HCT116 (cell line): ENCODE measurements at regions not wholly inside any gene's neighbourhood (a gene's known extent, or its start where the extent isn't known, plus 50 kb on each side); places are given as distances from the start of the nearest gene placed in this dataset.

ENCODE experiments used
- ATAC-seq: fragments of 200-7000 bp; cut with Tn5 transposase; 2 replicates; pipeline ENCODE4 v1.9.1; 2020; ENCODE audit warnings: mild to moderate bottlenecking, moderate library complexity
- BruUV-seq: library from RNA; stranded (reverse); fragments of 400-500 nt; replicated peaks from 2 replicates; lab custom pipeline; 2021; lab: Mats Ljungman, UMichigan
- CTCF ChIA-PET: fragments of 300-600 bp; sonication (Branson Sonifier 250); formaldehyde crosslinking; loops from one replicate; lab custom pipeline; 2021; ENCODE audit warnings: antibody characterized with exemption; lab: Charles Lee
- POLR2A ChIA-PET: fragments of 300-600, 350-600 bp; sonication (Branson Sonifier 250); formaldehyde crosslinking; loops from one replicate; lab custom pipeline; 2021; ENCODE audit warnings: antibody characterized with exemption; lab: Charles Lee
- RAD21 ChIA-PET, 2 experiments: fragments of 300-600 bp; sonication (Branson Sonifier 250); formaldehyde crosslinking; loops; one replicate each; lab custom pipeline; 2023; ENCODE audit warnings: low total read pairs in 2 of 2; ENCODE audit not compliant: uncharacterized antibody in 2 of 2, unreplicated experiment in 2 of 2, low non-redundant PET in 1 of 2; lab: Charles Lee
- DNase-seq: peaks from one replicate; pipeline ENCODE4 v3.0.0-alpha.2; 2010; ENCODE audit warnings: low read depth, low spot score
- H2AFZ ChIP-seq: fragments of 200-600 bp; shearing (Covaris generic), sonication (generic); 2 replicates; pipeline ENCODE4 v1.6.1; 2017; ENCODE audit warnings: low read depth, mixed run types, mixed read lengths, antibody characterized with exemption, low read length; ENCODE audit not compliant: poor library complexity, severe bottlenecking
- H3K27ac ChIP-seq: 2 replicates; pipeline ENCODE4 v1.5.1; 2012; ENCODE audit warnings: low read depth, low read length
- H3K27me3 ChIP-seq: fragments of 200-600 bp; sonication (generic); 2 replicates; pipeline ENCODE4 v1.6.1; 2016; ENCODE audit warnings: mixed run types, low read length, mixed read lengths; ENCODE audit not compliant: insufficient read depth
- H3K36me3 ChIP-seq, 2 experiments: fragments of 200-500 bp in 1 of 2; fragments of 200-600 bp in 1 of 2; sonication (Bioruptor generic) in 1 of 2; sonication (generic) in 1 of 2; 2 replicates each; pipeline versions ENCODE4 v1.5.1 to v1.6.1; 2014 to 2016; ENCODE audit warnings: low read length in 2 of 2, inconsistent platforms in 1 of 2, mixed read lengths in 1 of 2, mixed run types in 1 of 2; ENCODE audit not compliant: insufficient read depth in 2 of 2, control insufficient read depth in 1 of 2
- H3K4me1 ChIP-seq, 2 experiments: fragments of 200-600 bp in 1 of 2; sonication (generic) in 1 of 2; 2 replicates each; pipeline versions ENCODE4 v1.5.1 to v1.6.1; 2012 to 2017; ENCODE audit warnings: low read length in 2 of 2, inconsistent platforms in 1 of 2, mild to moderate bottlenecking in 1 of 2, mixed read lengths in 1 of 2, mixed run types in 1 of 2, moderate library complexity in 1 of 2; ENCODE audit not compliant: insufficient read depth in 2 of 2, control insufficient read depth in 1 of 2
- H3K4me2 ChIP-seq: fragments of 200-600 bp; sonication (generic); 2 replicates; pipeline ENCODE4 v1.6.1; 2017; ENCODE audit warnings: mixed run types, low read length, mixed read lengths
- H3K4me3 ChIP-seq, 2 experiments: fragments of 200-600 bp in 1 of 2; sonication (generic) in 1 of 2; replicated peaks in 1 of 2; 2 replicates each; pipeline ENCODE4 v1.5.1; 2011 to 2016; ENCODE audit warnings: low read length in 2 of 2, control low read depth in 1 of 2, low read depth in 1 of 2, mild to moderate bottlenecking in 1 of 2, mixed read lengths in 1 of 2, mixed run types in 1 of 2
- H3K79me2 ChIP-seq: fragments of 200-600 bp; sonication (generic); 2 replicates; pipeline ENCODE4 v1.6.1; 2017; ENCODE audit warnings: mild to moderate bottlenecking, mixed run types, low read length, moderate library complexity, mixed read lengths; ENCODE audit not compliant: insufficient read depth
- H3K9ac ChIP-seq: fragments of 200-600 bp; sonication (generic); 2 replicates; pipeline ENCODE4 v1.6.1; 2016; ENCODE audit warnings: low read length, mixed read lengths
- H3K9me2 ChIP-seq: fragments of 200-600 bp; sonication (generic), shearing (Covaris generic); 2 replicates; pipeline ENCODE4 v1.6.1; 2017; ENCODE audit warnings: mixed run types, mild to moderate bottlenecking, moderate library complexity; ENCODE audit not compliant: insufficient read depth
- H3K9me3 ChIP-seq, 2 experiments: fragments of 200-500 bp in 1 of 2; fragments of 200-600 bp in 1 of 2; sonication (Bioruptor generic) in 1 of 2; sonication (generic) in 1 of 2; 2 replicates each; pipeline ENCODE4 v1.6.1; 2014 to 2017; ENCODE audit warnings: low read length in 2 of 2, mixed read lengths in 2 of 2, inconsistent platforms in 1 of 2, low read depth in 1 of 2, mild to moderate bottlenecking in 1 of 2, mixed run types in 1 of 2, moderate library complexity in 1 of 2; ENCODE audit not compliant: control insufficient read depth in 1 of 2, insufficient read depth in 1 of 2
- H4K20me1 ChIP-seq: fragments of 200-600 bp; sonication (generic), shearing (Covaris generic); 2 replicates; pipeline ENCODE4 v1.6.1; 2017; ENCODE audit warnings: mixed run types, mild to moderate bottlenecking, moderate library complexity; ENCODE audit not compliant: insufficient read depth
- ATF3 ChIP-seq: IDR thresholded peaks from 2 replicates; pipeline ENCODE4 v1.6.1; 2012
- CEBPB ChIP-seq: IDR thresholded peaks from 2 replicates; pipeline ENCODE4 v1.6.1; 2012; ENCODE audit warnings: low read depth
- SP1 ChIP-seq: IDR thresholded peaks from 2 replicates; pipeline ENCODE4 v1.6.1; 2012; ENCODE audit warnings: low read depth
- intact Hi-C: fragments of 100-400 bp; cut with micrococcal nuclease; formaldehyde crosslinking; loops from 2 replicates; pipeline ENCODE4 v1.10.0; 2022

GRCh38 chr15:69814932-69815331 is 282.8 kb downstream of the TLE3 start:
- TF ChIP-seq CEBPB, result no peak
- no peak for TF ChIP-seq SP1
- no peaks in the 10 kb centered on the region for H4K20me1 ChIP-seq
- H3K27me3 ChIP-seq, result peaks cover 7% of the 10 kb centered on the region; the same call in 1 of the 2 replicates
- no peak for DNase-seq
- no TSS peak for BruUV-seq
- H3K4me3 ChIP-seq, result no peak overlapping the region
- no peak overlapping the region for H2AFZ ChIP-seq
- H3K4me1 ChIP-seq, result peaks cover 13 to 18% of the 10 kb centered on the region in 2 experiments
- no peaks in the 10 kb centered on the region for H3K9me3 ChIP-seq
- no peak overlapping the region for H3K4me2 ChIP-seq
- no peaks in the 10 kb centered on the region for H3K79me2 ChIP-seq
- intact Hi-C loops, result no loop called here
- no peak overlapping the region for H3K27ac ChIP-seq
- H3K36me3 ChIP-seq, result no peaks in the 10 kb centered on the region
- no peak for ATAC-seq
- ChIA-PET RAD21 (no interaction called here), POLR2A (no interaction called here), CTCF (no interaction called here)
- H3K9ac ChIP-seq, result no peak overlapping the region
- no peaks in the 10 kb centered on the region for H3K9me2 ChIP-seq

- Histone ChIP-seq H3K36me3 (no peaks in the 10 kb centered on the region), H4K20me1 (no peaks in the 10 kb centered on the region), H3K27ac (no peak overlapping the region), H3K9ac (no peak overlapping the region), H3K4me1 (peaks cover 13 to 18% of the 10 kb centered on the region in 2 experiments), H3K4me3 (no peak overlapping the region), H3K9me2 (no peaks in the 10 kb centered on the region), H3K27me3 (peaks cover 7% of the 10 kb centered on the region; the same call in 1 of the 2 replicates), H3K4me2 (no peak overlapping the region), H3K9me3 (no peaks in the 10 kb centered on the region), H2AFZ (no peak overlapping the region), H3K79me2 (no peaks in the 10 kb centered on the region)
- ChIA-PET POLR2A (no interaction called here), CTCF (no interaction called here), RAD21 (no interaction called here)
- TF ChIP-seq ATF3, result no peak
- TF ChIP-seq SP1, result no peak
- BruUV-seq, result no TSS peak
- DNase-seq (no peak), ATAC-seq (no peak)
- intact Hi-C loops, result no loop called here
Measured at GRCh38 chr15:69815793-69816192, 281.9 kb downstream of the TLE3 start.
